ENCODE measurements at regions not wholly inside any gene's neighbourhood (a gene's known extent, or its start where the extent isn't known, plus 50 kb on each side); places are given as distances from the start of the nearest gene placed in this dataset.

DNA sequence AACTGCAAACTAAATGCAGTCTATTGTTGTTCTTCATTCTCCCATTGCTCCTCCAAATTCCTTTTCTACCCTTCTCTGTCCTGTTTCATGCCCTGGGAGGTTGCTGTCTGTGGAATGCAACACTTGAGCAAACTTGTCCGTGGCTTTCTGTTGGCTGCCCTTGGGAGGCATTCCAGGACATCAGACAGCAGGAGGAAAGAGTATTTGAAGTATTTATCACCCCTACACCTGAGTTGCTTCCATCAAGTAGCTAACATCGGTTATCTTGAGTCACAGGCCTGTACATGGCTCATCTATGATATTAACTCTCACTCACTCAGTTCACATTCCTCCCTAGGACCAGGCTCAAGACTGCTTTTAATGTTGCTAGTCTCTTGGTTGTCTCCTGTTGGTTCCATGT is 803.4 kb upstream of the CDH6 start:
- no peak for TF ChIP-seq YY1 (IDR thresholded peaks at IDR 0.05; ENCODE audit: low read depth)
- TF ChIP-seq, protein P1, sequence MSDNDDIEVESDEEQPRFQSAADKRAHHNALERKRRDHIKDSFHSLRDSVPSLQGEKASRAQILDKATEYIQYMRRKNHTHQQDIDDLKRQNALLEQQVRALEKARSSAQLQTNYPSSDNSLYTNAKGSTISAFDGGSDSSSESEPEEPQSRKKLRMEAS (IDR thresholded peaks at IDR 0.05), result no peak
- no peak for TF ChIP-seq RAD21 (IDR thresholded peaks at IDR 0.05; ENCODE audit: low read depth)
- TF ChIP-seq EP300 (IDR thresholded peaks at IDR 0.05; ENCODE audit: borderline replicate concordance), result no peak
- TF ChIP-seq, protein P2, sequence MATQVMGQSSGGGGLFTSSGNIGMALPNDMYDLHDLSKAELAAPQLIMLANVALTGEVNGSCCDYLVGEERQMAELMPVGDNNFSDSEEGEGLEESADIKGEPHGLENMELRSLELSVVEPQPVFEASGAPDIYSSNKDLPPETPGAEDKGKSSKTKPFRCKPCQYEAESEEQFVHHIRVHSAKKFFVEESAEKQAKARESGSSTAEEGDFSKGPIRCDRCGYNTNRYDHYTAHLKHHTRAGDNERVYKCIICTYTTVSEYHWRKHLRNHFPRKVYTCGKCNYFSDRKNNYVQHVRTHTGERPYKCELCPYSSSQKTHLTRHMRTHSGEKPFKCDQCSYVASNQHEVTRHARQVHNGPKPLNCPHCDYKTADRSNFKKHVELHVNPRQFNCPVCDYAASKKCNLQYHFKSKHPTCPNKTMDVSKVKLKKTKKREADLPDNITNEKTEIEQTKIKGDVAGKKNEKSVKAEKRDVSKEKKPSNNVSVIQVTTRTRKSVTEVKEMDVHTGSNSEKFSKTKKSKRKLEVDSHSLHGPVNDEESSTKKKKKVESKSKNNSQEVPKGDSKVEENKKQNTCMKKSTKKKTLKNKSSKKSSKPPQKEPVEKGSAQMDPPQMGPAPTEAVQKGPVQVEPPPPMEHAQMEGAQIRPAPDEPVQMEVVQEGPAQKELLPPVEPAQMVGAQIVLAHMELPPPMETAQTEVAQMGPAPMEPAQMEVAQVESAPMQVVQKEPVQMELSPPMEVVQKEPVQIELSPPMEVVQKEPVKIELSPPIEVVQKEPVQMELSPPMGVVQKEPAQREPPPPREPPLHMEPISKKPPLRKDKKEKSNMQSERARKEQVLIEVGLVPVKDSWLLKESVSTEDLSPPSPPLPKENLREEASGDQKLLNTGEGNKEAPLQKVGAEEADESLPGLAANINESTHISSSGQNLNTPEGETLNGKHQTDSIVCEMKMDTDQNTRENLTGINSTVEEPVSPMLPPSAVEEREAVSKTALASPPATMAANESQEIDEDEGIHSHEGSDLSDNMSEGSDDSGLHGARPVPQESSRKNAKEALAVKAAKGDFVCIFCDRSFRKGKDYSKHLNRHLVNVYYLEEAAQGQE (IDR thresholded peaks at IDR 0.05; ENCODE audit: low read depth), result no peak
- no peak for TF ChIP-seq FOXM1 (IDR thresholded peaks at IDR 0.05; ENCODE audit: borderline replicate concordance, low read depth)
- TF ChIP-seq CREB1 (IDR thresholded peaks at IDR 0.05; ENCODE audit: low read depth), result no peak
- TF ChIP-seq CEBPB (IDR thresholded peaks at IDR 0.05), result no peak
- TF ChIP-seq NFIC (IDR thresholded peaks at IDR 0.05), result no peak
- TF ChIP-seq TAF1 (IDR thresholded peaks at IDR 0.05; ENCODE audit: low read depth), result no peak
- TF ChIP-seq EGR1 (IDR thresholded peaks at IDR 0.05), result no peak
- no peak for TF ChIP-seq TCF12 (IDR thresholded peaks at IDR 0.05; ENCODE audit: low read depth)

All from Ishikawa (cell line).